HFFc6 (cell line): ENCODE measurements at regions not wholly inside any gene's neighbourhood (a gene's known extent, or its start where the extent isn't known, plus 50 kb on each side); places are given as distances from the start of the nearest gene placed in this dataset.

Experiments used
- DNase-seq: peaks from one replicate; pipeline ENCODE4 v3.0.0-alpha.2; 2018
- H3K27ac Mint-ChIP-seq: 2 replicates; pipeline ENCODE4 v1.8.0; 2020; ENCODE audit warnings: mild to moderate bottlenecking, mixed read lengths
- H3K27me3 Mint-ChIP-seq: 2 replicates; pipeline ENCODE4 v1.8.0; 2021; ENCODE audit warnings: mild to moderate bottlenecking, moderate library complexity, mixed read lengths; ENCODE audit not compliant: insufficient read depth
- H3K36me3 Mint-ChIP-seq: 2 replicates; pipeline ENCODE4 v1.8.0; 2021; ENCODE audit warnings: low read depth, mixed read lengths
- H3K4me1 Mint-ChIP-seq: 2 replicates; pipeline ENCODE4 v1.8.0; 2020; ENCODE audit warnings: low read depth, mixed read lengths
- H3K4me3 Mint-ChIP-seq: 2 replicates; pipeline ENCODE4 v1.8.0; 2020; ENCODE audit warnings: mild to moderate bottlenecking, moderate library complexity, mixed read lengths
- H3K9me3 Mint-ChIP-seq: 2 replicates; pipeline ENCODE4 v1.8.0; 2020; ENCODE audit warnings: mild to moderate bottlenecking, mixed read lengths
- CTCF ChIP-seq: fragments of 200-600 bp; sonication (generic); IDR thresholded peaks from 2 replicates; pipeline ENCODE4 v1.5.0; 2021; ENCODE audit warnings: antibody characterized with exemption, mild to moderate bottlenecking

GRCh38 chr9:118059484-118060278 is 355.5 kb downstream of the TLR4 start:
- Mint-ChIP-seq H3K27me3 (no peaks in the 10 kb centered on the region), H3K36me3 (no peaks in the 10 kb centered on the region), H3K9me3 (peaks cover 10% of the 10 kb centered on the region; the same call in 1 of the 2 replicates), H3K4me1 (no peaks in the 10 kb centered on the region), H3K4me3 (no peak overlapping the region), H3K27ac (no peak overlapping the region)
- no peak for DNase-seq
- no peak for TF ChIP-seq CTCF

- Mint-ChIP-seq H3K4me1 (no peaks in the 10 kb centered on the region), H3K36me3 (no peaks in the 10 kb centered on the region), H3K27me3 (peaks cover 2% of the 10 kb centered on the region; the same call in 1 of the 2 replicates), H3K4me3 (no peak overlapping the region), H3K9me3 (peaks cover 24% of the 10 kb centered on the region), H3K27ac (no peak overlapping the region)
- no peak for DNase-seq
- no peak for TF ChIP-seq CTCF
Observed at GRCh38 chr9:118083161-118083560, 379.0 kb downstream of the TLR4 start.

- Mint-ChIP-seq H3K27ac (no peak overlapping the region), H3K4me1 (no peaks in the 10 kb centered on the region), H3K36me3 (peaks cover 5% of the 10 kb centered on the region; the same call in 1 of the 2 replicates), H3K27me3 (peaks cover 2% of the 10 kb centered on the region; the same call in 1 of the 2 replicates), H3K4me3 (no peak overlapping the region), H3K9me3 (peaks cover 36% of the 10 kb centered on the region)
- DNase-seq: no peak
- no peak for TF ChIP-seq CTCF
Observed at GRCh38 chr9:118088090-118088489, 383.9 kb downstream of the TLR4 start.

GRCh38 chr9:118091226-118091625 is 387.0 kb downstream of the TLR4 start:
- Mint-ChIP-seq H3K4me3 (no peak overlapping the region), H3K4me1 (no peaks in the 10 kb centered on the region), H3K36me3 (peaks cover 5% of the 10 kb centered on the region; the same call in 1 of the 2 replicates), H3K27ac (no peak overlapping the region), H3K27me3 (peaks cover 2% of the 10 kb centered on the region; the same call in 1 of the 2 replicates), H3K9me3 (peaks cover 31% of the 10 kb centered on the region)
- TF ChIP-seq CTCF: no peak
- no peak for DNase-seq

GRCh38 chr9:118091711-118092500 is 387.7 kb downstream of the TLR4 start:
- H3K4me3 Mint-ChIP-seq: no peak overlapping the region
- H3K4me1 Mint-ChIP-seq: no peaks in the 10 kb centered on the region
- H3K27ac Mint-ChIP-seq: no peak overlapping the region
- DNase-seq: no peak
- peaks cover 28% of the 10 kb centered on the region for H3K9me3 Mint-ChIP-seq
- H3K36me3 Mint-ChIP-seq: peaks cover 5% of the 10 kb centered on the region; the same call in 1 of the 2 replicates
- H3K27me3 Mint-ChIP-seq: peaks cover 2% of the 10 kb centered on the region; the same call in 1 of the 2 replicates
- TF ChIP-seq CTCF: no peak
